ENCODE measurements at regions not wholly inside any gene's neighbourhood (a gene's known extent, or its start where the extent isn't known, plus 50 kb on each side); places are given as distances from the start of the nearest gene placed in this dataset.

DNA sequence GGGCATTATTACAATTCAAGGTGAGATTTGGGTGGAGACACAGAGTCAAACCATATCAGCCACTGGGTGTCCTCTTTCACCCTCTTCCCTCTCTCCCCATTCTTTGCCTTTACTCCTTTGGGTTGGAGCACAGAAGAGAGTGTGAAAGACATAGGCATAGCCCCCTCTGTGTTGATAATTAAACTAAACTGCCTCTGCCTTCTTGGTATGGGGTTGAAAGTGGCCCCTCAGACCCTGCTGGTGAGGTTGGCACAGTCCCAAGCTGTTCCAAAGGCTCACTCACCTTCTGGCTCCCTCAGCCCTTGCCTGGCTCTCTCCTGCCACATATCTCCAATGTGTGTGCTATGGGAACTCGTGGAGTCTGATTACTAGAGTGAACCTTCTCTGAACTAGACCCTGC, 210.6 kb upstream of the RXFP2 start:
- TF ChIP-seq, protein P1, sequence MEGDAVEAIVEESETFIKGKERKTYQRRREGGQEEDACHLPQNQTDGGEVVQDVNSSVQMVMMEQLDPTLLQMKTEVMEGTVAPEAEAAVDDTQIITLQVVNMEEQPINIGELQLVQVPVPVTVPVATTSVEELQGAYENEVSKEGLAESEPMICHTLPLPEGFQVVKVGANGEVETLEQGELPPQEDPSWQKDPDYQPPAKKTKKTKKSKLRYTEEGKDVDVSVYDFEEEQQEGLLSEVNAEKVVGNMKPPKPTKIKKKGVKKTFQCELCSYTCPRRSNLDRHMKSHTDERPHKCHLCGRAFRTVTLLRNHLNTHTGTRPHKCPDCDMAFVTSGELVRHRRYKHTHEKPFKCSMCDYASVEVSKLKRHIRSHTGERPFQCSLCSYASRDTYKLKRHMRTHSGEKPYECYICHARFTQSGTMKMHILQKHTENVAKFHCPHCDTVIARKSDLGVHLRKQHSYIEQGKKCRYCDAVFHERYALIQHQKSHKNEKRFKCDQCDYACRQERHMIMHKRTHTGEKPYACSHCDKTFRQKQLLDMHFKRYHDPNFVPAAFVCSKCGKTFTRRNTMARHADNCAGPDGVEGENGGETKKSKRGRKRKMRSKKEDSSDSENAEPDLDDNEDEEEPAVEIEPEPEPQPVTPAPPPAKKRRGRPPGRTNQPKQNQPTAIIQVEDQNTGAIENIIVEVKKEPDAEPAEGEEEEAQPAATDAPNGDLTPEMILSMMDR (IDR thresholded peaks at IDR 0.05 in 2 of 3, conservative IDR thresholded peaks at IDR 0.05 in 1 of 3; ENCODE audit: borderline replicate concordance in 1 of 3, insufficient read depth in 1 of 3, low read depth in 2 of 3, low read length in 2 of 3) = no peak
- TF ChIP-seq EZH2 (IDR thresholded peaks at IDR 0.05) = no peak
- no peak for TF ChIP-seq JUND (IDR thresholded peaks at IDR 0.05)
- TF ChIP-seq POLR2AphosphoS5 (IDR thresholded peaks at IDR 0.05; ENCODE audit: low read depth, low read length) = no peak
- TF ChIP-seq SP1 (IDR thresholded peaks at IDR 0.05; ENCODE audit: low read depth) = no peak
- TF ChIP-seq, protein P2, sequence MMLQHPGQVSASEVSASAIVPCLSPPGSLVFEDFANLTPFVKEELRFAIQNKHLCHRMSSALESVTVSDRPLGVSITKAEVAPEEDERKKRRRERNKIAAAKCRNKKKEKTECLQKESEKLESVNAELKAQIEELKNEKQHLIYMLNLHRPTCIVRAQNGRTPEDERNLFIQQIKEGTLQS (IDR thresholded peaks at IDR 0.05) = no peak
- no peak for TF ChIP-seq SRF (IDR thresholded peaks at IDR 0.05; ENCODE audit: low read depth)
- TF ChIP-seq POLR2A (IDR thresholded peaks at IDR 0.05; ENCODE audit: borderline replicate concordance, extremely low read depth, insufficient read depth, insufficient read length) = no peak
- TF ChIP-seq, protein P3, sequence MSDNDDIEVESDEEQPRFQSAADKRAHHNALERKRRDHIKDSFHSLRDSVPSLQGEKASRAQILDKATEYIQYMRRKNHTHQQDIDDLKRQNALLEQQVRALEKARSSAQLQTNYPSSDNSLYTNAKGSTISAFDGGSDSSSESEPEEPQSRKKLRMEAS (IDR thresholded peaks at IDR 0.05) = no peak
- TF ChIP-seq, protein P4, sequence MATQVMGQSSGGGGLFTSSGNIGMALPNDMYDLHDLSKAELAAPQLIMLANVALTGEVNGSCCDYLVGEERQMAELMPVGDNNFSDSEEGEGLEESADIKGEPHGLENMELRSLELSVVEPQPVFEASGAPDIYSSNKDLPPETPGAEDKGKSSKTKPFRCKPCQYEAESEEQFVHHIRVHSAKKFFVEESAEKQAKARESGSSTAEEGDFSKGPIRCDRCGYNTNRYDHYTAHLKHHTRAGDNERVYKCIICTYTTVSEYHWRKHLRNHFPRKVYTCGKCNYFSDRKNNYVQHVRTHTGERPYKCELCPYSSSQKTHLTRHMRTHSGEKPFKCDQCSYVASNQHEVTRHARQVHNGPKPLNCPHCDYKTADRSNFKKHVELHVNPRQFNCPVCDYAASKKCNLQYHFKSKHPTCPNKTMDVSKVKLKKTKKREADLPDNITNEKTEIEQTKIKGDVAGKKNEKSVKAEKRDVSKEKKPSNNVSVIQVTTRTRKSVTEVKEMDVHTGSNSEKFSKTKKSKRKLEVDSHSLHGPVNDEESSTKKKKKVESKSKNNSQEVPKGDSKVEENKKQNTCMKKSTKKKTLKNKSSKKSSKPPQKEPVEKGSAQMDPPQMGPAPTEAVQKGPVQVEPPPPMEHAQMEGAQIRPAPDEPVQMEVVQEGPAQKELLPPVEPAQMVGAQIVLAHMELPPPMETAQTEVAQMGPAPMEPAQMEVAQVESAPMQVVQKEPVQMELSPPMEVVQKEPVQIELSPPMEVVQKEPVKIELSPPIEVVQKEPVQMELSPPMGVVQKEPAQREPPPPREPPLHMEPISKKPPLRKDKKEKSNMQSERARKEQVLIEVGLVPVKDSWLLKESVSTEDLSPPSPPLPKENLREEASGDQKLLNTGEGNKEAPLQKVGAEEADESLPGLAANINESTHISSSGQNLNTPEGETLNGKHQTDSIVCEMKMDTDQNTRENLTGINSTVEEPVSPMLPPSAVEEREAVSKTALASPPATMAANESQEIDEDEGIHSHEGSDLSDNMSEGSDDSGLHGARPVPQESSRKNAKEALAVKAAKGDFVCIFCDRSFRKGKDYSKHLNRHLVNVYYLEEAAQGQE (IDR thresholded peaks at IDR 0.05; ENCODE audit: low read depth) = no peak
- no peak for TF ChIP-seq RAD21 (IDR thresholded peaks at IDR 0.05; ENCODE audit: low read depth)
- no peak for TF ChIP-seq FOSL1 (IDR thresholded peaks at IDR 0.05; ENCODE audit: low read depth)
- no peak for TF ChIP-seq ELF1 (IDR thresholded peaks at IDR 0.05; ENCODE audit: borderline replicate concordance, low read depth)
- no peak for TF ChIP-seq ZFX (IDR thresholded peaks at IDR 0.05)
